GM12878 (cell line): ENCODE measurements at regions not wholly inside any gene's neighbourhood (a gene's known extent, or its start where the extent isn't known, plus 50 kb on each side); places are given as distances from the start of the nearest gene placed in this dataset.

Source experiments
- ATAC-seq: fragments of 200-7000 bp; cut with Tn5 transposase; 3 replicates; pipeline ENCODE4 v1.9.1; 2020; ENCODE audit warnings: mild to moderate bottlenecking, moderate library complexity
- BruUV-seq: library from RNA; stranded (reverse); fragments of 400-500 nt; replicated peaks from 2 replicates; lab custom pipeline; 2021; lab: Mats Ljungman, UMichigan
- CTCF ChIA-PET: fragments of 300-600 bp; sonication (Branson Sonifier 250); formaldehyde crosslinking; extraction: SDS; loops from one replicate; lab custom pipeline; 2021; ENCODE audit warnings: inconsistent platforms; lab: Yijun Ruan, JAX
- POLR2A ChIA-PET: fragments of 350-600 bp; formaldehyde crosslinking; extraction: SDS; loops from one replicate; lab custom pipeline; 2021; ENCODE audit warnings: inconsistent platforms; lab: Charles Lee
- RAD21 ChIA-PET: fragments of 300-600 bp; sonication (Branson Sonifier 250); formaldehyde crosslinking; loops from one replicate; lab custom pipeline; 2023; ENCODE audit warnings: antibody characterized with exemption; ENCODE audit not compliant: unreplicated experiment; lab: Charles Lee
- SMC1A ChIA-PET: fragments of 300-600 bp; sonication (Branson Sonifier 250); formaldehyde crosslinking; loops from one replicate; lab custom pipeline; 2023; ENCODE audit not compliant: unreplicated experiment, uncharacterized antibody; lab: Charles Lee
- DNase-seq: peaks from one replicate; pipeline ENCODE4 v3.0.0-alpha.2; 2011; ENCODE audit warnings: low read depth, low spot score
- FAIRE-seq: peaks from 3 replicates; lab custom pipeline; 2011; peaks lifted over from hg19 to GRCh38; lab: Jason Lieb, UNC
- H2AFZ ChIP-seq: 2 replicates; pipeline ENCODE4 v1.6.0; 2011; ENCODE audit warnings: low read depth, low read length, control low read depth; ENCODE audit not compliant: control insufficient read depth
- H3K27ac ChIP-seq: 2 replicates; pipeline ENCODE4 v1.5.1; 2011; ENCODE audit warnings: control low read depth; ENCODE audit not compliant: control insufficient read depth, insufficient read depth
- H3K27me3 ChIP-seq, 2 experiments: replicated peaks in 1 of 2; 2 replicates each; pipeline versions ENCODE4 v1.6.0 to v1.6.1; 2011; ENCODE audit warnings: low read length in 1 of 2; ENCODE audit not compliant: control insufficient read depth in 2 of 2, insufficient read depth in 2 of 2
- H3K36me3 ChIP-seq, 2 experiments: 2 replicates each; pipeline ENCODE4 v1.5.1; 2011; ENCODE audit warnings: low read length in 1 of 2; ENCODE audit not compliant: control insufficient read depth in 2 of 2, insufficient read depth in 2 of 2
- H3K4me1 ChIP-seq: 2 replicates; pipeline ENCODE4 v1.6.1; 2011; ENCODE audit warnings: mild to moderate bottlenecking, low read length, moderate library complexity, mixed read lengths; ENCODE audit not compliant: control insufficient read depth, insufficient read depth
- H3K4me2 ChIP-seq: 2 replicates; pipeline ENCODE4 v1.6.0; 2011; ENCODE audit warnings: control low read depth; ENCODE audit not compliant: control insufficient read depth, insufficient read depth
- H3K4me3 ChIP-seq: fragments of 200-600 bp; sonication (generic); 2 replicates; pipeline ENCODE4 v1.5.1; 2016
- H3K79me2 ChIP-seq: 2 replicates; pipeline ENCODE4 v1.6.0; 2011; ENCODE audit warnings: low read length; ENCODE audit not compliant: control insufficient read depth, insufficient read depth
- H3K9ac ChIP-seq: 2 replicates; pipeline ENCODE4 v1.8.0; 2011; ENCODE audit warnings: low read length, control low read depth, mixed read lengths; ENCODE audit not compliant: control insufficient read depth, insufficient read depth
- H3K9me3 ChIP-seq: replicated peaks from 3 replicates; pipeline ENCODE4 v1.5.1; 2011; ENCODE audit warnings: mild to moderate bottlenecking, low read length; ENCODE audit not compliant: control insufficient read depth, insufficient read depth
- H4K20me1 ChIP-seq: 2 replicates; pipeline ENCODE4 v1.6.0; 2011; ENCODE audit not compliant: control insufficient read depth, insufficient read depth
- CHD1 ChIP-seq: IDR thresholded peaks from 2 replicates; pipeline ENCODE4 v1.6.1; 2012; ENCODE audit warnings: low read depth, low read length, improper control_type of control experiment
- CREM ChIP-seq: IDR thresholded peaks from 2 replicates; pipeline ENCODE4 v1.6.1; 2014; ENCODE audit warnings: antibody characterized with exemption, low read depth
- E2F4 ChIP-seq: IDR thresholded peaks from 2 replicates; pipeline ENCODE4 v1.6.1; 2012; ENCODE audit warnings: low read depth, low read length, improper control_type of control experiment
- HDGF ChIP-seq: fragments of 450-650 bp; IDR thresholded peaks from 2 replicates; pipeline ENCODE4 v1.6.1; 2016; ENCODE audit warnings: antibody characterized with exemption
- PAX8 ChIP-seq: fragments of 450-650 bp; IDR thresholded peaks from 2 replicates; pipeline ENCODE4 v1.6.1; 2017; ENCODE audit warnings: mild to moderate bottlenecking, moderate library complexity
- RELA ChIP-seq: fragments of 450-650 bp; IDR thresholded peaks from 2 replicates; pipeline ENCODE4 v1.8.0; 2014; ENCODE audit warnings: borderline replicate concordance; ENCODE audit not compliant: partially characterized antibody
- RFX5 ChIP-seq: IDR thresholded peaks from 2 replicates; pipeline ENCODE4 v1.6.1; 2011; ENCODE audit warnings: low read depth, low read length, improper control_type of control experiment
- SMARCA5 ChIP-seq: fragments of 450-650 bp; IDR thresholded peaks from 2 replicates; pipeline ENCODE4 v1.6.1; 2017; ENCODE audit warnings: mild to moderate bottlenecking
- SMC3 ChIP-seq: IDR thresholded peaks from 2 replicates; pipeline ENCODE4 v1.6.1; 2011; ENCODE audit warnings: low read length, improper control_type of control experiment, borderline replicate concordance
- SUPT20H ChIP-seq: IDR thresholded peaks from 2 replicates; pipeline ENCODE4 v1.6.1; 2011; ENCODE audit warnings: low read depth, mild to moderate bottlenecking, low read length, moderate library complexity, borderline replicate concordance; ENCODE audit not compliant: control insufficient read depth
- ZBTB33 ChIP-seq: fragments of 450-650 bp; IDR thresholded peaks from 2 replicates; pipeline ENCODE4 v1.6.1; 2017; ENCODE audit warnings: mild to moderate bottlenecking
- ZSCAN29 ChIP-seq: fragments of 450-650 bp; IDR thresholded peaks from 2 replicates; pipeline ENCODE4 v1.6.1; 2017; ENCODE audit warnings: mild to moderate bottlenecking, moderate library complexity
- WGBS: methylation state at CpG from one replicate; pipeline ENCODE4 v1.1.6; 2016; ENCODE audit warnings: low lambda C conversion rate; ENCODE audit not compliant: insufficient replicate concordance, insufficient coverage; ENCODE audit errors: missing lambda C conversion rate; 5-methylcytosine and 5-hydroxymethylcytosine counted together
- in situ Hi-C: fragments of 300-500 bp; cut with MboI; formaldehyde crosslinking; loops from 9 replicates; pipeline ENCODE4 v1.14.3; 2018; ENCODE audit warnings: mixed read lengths
- intact Hi-C: fragments of 100-400 bp; cut with micrococcal nuclease; formaldehyde crosslinking; loops from one replicate; pipeline ENCODE4 v1.14.2; 2022; ENCODE audit not compliant: unreplicated experiment
- TF ChIP-seq, protein P1 (sequence below): fragments of 450-650 bp; IDR thresholded peaks from 2 replicates; pipeline ENCODE4 v1.6.1; 2018; ENCODE audit warnings: borderline replicate concordance, mild to moderate bottlenecking; ENCODE audit not compliant: partially characterized antibody

- no peak for TF ChIP-seq RELA
Measured at GRCh38 chr5:124642151-124642550, 104.3 kb downstream of the ZNF608 start (continued).

DNA sequence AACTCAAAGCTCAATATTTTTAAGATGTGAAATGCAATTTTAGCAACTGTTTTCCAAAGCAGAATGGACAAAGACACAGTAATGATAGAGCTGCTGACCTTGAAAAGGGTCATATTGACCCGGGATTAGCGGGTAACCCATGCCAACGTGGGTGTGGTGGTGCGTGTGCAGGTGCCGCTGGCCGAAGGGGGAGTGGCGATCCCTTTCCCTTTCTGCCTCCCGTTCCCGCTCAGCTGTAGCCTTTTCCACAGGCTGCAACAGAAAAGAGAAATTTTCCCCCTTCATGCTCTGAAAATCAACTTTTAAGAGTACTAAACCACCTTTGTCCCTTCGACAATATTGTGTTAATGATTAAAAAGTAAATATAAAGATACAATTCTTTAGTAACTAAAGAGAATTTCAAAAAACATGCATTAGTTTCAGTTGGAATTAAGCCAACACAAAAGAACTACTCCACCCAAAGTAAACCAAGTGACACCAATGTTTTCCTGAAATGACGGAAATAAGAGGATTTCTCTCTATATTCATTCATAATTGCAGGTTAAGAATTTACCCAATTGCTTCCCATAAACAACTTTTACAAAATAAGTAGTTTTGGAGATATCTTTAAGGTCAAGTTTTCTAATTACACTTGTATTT, 105.2 kb downstream of the ZNF608 start:
- Histone ChIP-seq H2AFZ (no peak overlapping the region), H3K4me1 (peaks cover 19% of the 10 kb centered on the region), H3K27me3 (no peaks in the 10 kb centered on the region), H3K4me2 (no peak overlapping the region), H3K79me2 (no peaks in the 10 kb centered on the region; the same call in 1 of the 2 replicates), H3K27ac (no peak overlapping the region), H4K20me1 (no peaks in the 10 kb centered on the region), H3K36me3 (no peaks in the 10 kb centered on the region), H3K9me3 (no peaks in the 10 kb centered on the region; the same call in 2 of the 3 replicates), H3K9ac (no peak overlapping the region)
- FAIRE-seq (no peak), DNase-seq (no peak), ATAC-seq (no peak)
- RAD21 ChIA-PET, result interaction anchor here (0.7 kb wide), 1 partner anchor 8 kb away, joined by 3 read pairs; no protein-coding TSS in a partner anchor
- POLR2A ChIA-PET, result no interaction called here
- SMC1A ChIA-PET, result interaction anchor here (0.8 to 1.7 kb wide), 2 partner anchors 42 to 56 kb away, joined by 3 to 4 read pairs; no protein-coding TSS in a partner anchor
- intact Hi-C loops (loop anchor here (10.0 kb wide), 1 partner anchor 586 kb away; no protein-coding TSS in a partner anchor), in situ Hi-C loops (loop anchor here (10.0 kb wide), 1 partner anchor 294 kb away; no protein-coding TSS in a partner anchor)
- 84% methylated on average over 11 of the region's 11 CpGs for WGBS
- CTCF ChIA-PET, result interaction anchor here (0.9 kb wide), 1 partner anchor 84 kb away, joined by 3 read pairs; no protein-coding TSS in a partner anchor
- BruUV-seq, result no TSS peak
- TF ChIP-seq SMARCA5, result no peak
- TF ChIP-seq, protein P1, sequence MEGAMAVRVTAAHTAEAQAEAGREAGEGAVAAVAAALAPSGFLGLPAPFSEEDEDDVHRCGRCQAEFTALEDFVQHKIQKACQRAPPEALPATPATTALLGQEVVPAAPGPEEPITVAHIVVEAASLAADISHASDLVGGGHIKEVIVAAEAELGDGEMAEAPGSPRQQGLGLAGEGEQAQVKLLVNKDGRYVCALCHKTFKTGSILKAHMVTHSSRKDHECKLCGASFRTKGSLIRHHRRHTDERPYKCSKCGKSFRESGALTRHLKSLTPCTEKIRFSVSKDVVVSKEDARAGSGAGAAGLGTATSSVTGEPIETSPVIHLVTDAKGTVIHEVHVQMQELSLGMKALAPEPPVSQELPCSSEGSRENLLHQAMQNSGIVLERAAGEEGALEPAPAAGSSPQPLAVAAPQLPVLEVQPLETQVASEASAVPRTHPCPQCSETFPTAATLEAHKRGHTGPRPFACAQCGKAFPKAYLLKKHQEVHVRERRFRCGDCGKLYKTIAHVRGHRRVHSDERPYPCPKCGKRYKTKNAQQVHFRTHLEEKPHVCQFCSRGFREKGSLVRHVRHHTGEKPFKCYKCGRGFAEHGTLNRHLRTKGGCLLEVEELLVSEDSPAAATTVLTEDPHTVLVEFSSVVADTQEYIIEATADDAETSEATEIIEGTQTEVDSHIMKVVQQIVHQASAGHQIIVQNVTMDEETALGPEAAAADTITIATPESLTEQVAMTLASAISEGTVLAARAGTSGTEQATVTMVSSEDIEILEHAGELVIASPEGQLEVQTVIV, result no peak
- TF ChIP-seq ZSCAN29, result no peak
- no peak for TF ChIP-seq PAX8
- no peak for TF ChIP-seq CREM
- no peak for TF ChIP-seq ZBTB33
- no peak for TF ChIP-seq CHD1
- TF ChIP-seq HDGF, result no peak
- no peak for TF ChIP-seq E2F4
- TF ChIP-seq SMC3, result no peak
- TF ChIP-seq SUPT20H, result no peak
- no peak for TF ChIP-seq RFX5
- TF ChIP-seq, all 136 proteins: peak for 0
- H3K4me3 ChIP-seq, result no peak overlapping the region
